ENCODE measurements at regions not wholly inside any gene's neighbourhood (a gene's known extent, or its start where the extent isn't known, plus 50 kb on each side); places are given as distances from the start of the nearest gene placed in this dataset.

GRCh38 chr3:21314688-21315087, 436.3 kb downstream of the ZNF385D start:
- TF ChIP-seq ZFP41 (tag by site-specific recombination; IDR thresholded peaks at IDR 0.05; ENCODE audit: borderline replicate concordance): no peak
- no peak for TF ChIP-seq WT1 (tag by site-specific recombination; IDR thresholded peaks at IDR 0.05)
- TF ChIP-seq CTCF (tag by site-specific recombination; IDR thresholded peaks at IDR 0.05): no peak
